ENCODE measurements at regions not wholly inside any gene's neighbourhood (a gene's known extent, or its start where the extent isn't known, plus 50 kb on each side); places are given as distances from the start of the nearest gene placed in this dataset.
A peak's percentile ranks its signal among the peaks of the same experiment; 100 is the strongest.

- Histone ChIP-seq H3K4me2 (no peak overlapping the region), H3K9me3 (ENCODE audit: insufficient read depth, low read depth) (no peaks in the 10 kb centered on the region), H4K20me1 (ENCODE audit: insufficient read depth) (no peaks in the 10 kb centered on the region), H3K27me3 (ENCODE audit: insufficient read depth, low read depth) (peaks cover 25% of the 10 kb centered on the region; the same call in 1 of the 2 replicates), H3K36me3 (ENCODE audit: low read depth) (no peaks in the 10 kb centered on the region), H3K79me2 (ENCODE audit: low read depth) (no peaks in the 10 kb centered on the region), H3F3A (ENCODE audit: insufficient read depth, low read depth) (no peaks in the 10 kb centered on the region), H3K4me3 (no peak overlapping the region), H3K4me1 (replicated peaks; ENCODE audit: insufficient read depth) (no peaks in the 10 kb centered on the region), H3K9me2 (ENCODE audit: insufficient read depth) (no peaks in the 10 kb centered on the region), H2AFZ (no peak overlapping the region), H3K27ac (no peak overlapping the region)
- POLR2A ChIA-PET (ENCODE audit: unreplicated experiment) = no interaction called here
- no peak for DNase-seq
- no TSS peak for BruUV-seq (replicated peaks)
- TF ChIP-seq CTCF (conservative IDR thresholded peaks at IDR 0.05) = no peak
- no peak for TF ChIP-seq EZH2 (IDR thresholded peaks at IDR 0.05; ENCODE audit: low read depth)
- intact Hi-C loops (cut with micrococcal nuclease; ENCODE audit: unreplicated experiment) = no loop called here
- CTCF ChIA-PET = no interaction called here
Observed at GRCh38 chr5:38039091-38039490, 199.2 kb upstream of the GDNF start.

GRCh38 chr5:38036765-38037164 is 196.9 kb upstream of the GDNF start:
- Histone ChIP-seq H3K4me3 (no peak overlapping the region), H3F3A (ENCODE audit: insufficient read depth, low read depth) (no peaks in the 10 kb centered on the region), H3K4me1 (replicated peaks; ENCODE audit: insufficient read depth) (no peaks in the 10 kb centered on the region), H3K36me3 (ENCODE audit: low read depth) (no peaks in the 10 kb centered on the region), H3K27ac (no peak overlapping the region), H3K9me2 (ENCODE audit: insufficient read depth) (no peaks in the 10 kb centered on the region), H3K79me2 (ENCODE audit: low read depth) (no peaks in the 10 kb centered on the region), H3K27me3 (ENCODE audit: insufficient read depth, low read depth) (peaks cover 25% of the 10 kb centered on the region; the same call in 1 of the 2 replicates), H2AFZ (no peak overlapping the region), H3K4me2 (no peak overlapping the region), H4K20me1 (ENCODE audit: insufficient read depth) (no peaks in the 10 kb centered on the region), H3K9me3 (ENCODE audit: insufficient read depth, low read depth) (no peaks in the 10 kb centered on the region)
- BruUV-seq (replicated peaks) = no TSS peak
- POLR2A ChIA-PET (ENCODE audit: unreplicated experiment) = no interaction called here
- intact Hi-C loops (cut with micrococcal nuclease; ENCODE audit: unreplicated experiment) = no loop called here
- peak in 1 of 2 experiments; percentile 12 for DNase-seq
- CTCF ChIA-PET = no interaction called here
- TF ChIP-seq CTCF (conservative IDR thresholded peaks at IDR 0.05) (no peak), EZH2 (IDR thresholded peaks at IDR 0.05; ENCODE audit: low read depth) (no peak)

- H3K4me1 ChIP-seq (replicated peaks; ENCODE audit: insufficient read depth) = no peaks in the 10 kb centered on the region
- no peak overlapping the region for H3K27ac ChIP-seq
- DNase-seq = no peak
- POLR2A ChIA-PET (ENCODE audit: unreplicated experiment) = interaction anchor here (0.5 kb wide), 1 partner anchor 22 kb away, joined by 8 read pairs; no protein-coding TSS in a partner anchor
- no peak overlapping the region for H3K4me2 ChIP-seq
- H3K9me3 ChIP-seq (ENCODE audit: insufficient read depth, low read depth) = no peaks in the 10 kb centered on the region
- BruUV-seq (replicated peaks) = no TSS peak
- H3K27me3 ChIP-seq (ENCODE audit: insufficient read depth, low read depth) = peaks cover 17% of the 10 kb centered on the region; the same call in 1 of the 2 replicates
- CTCF ChIA-PET = no interaction called here
- no peaks in the 10 kb centered on the region for H3F3A ChIP-seq (ENCODE audit: insufficient read depth, low read depth)
- intact Hi-C loops (cut with micrococcal nuclease; ENCODE audit: unreplicated experiment) = no loop called here
- H3K79me2 ChIP-seq (ENCODE audit: low read depth) = no peaks in the 10 kb centered on the region
- H3K9me2 ChIP-seq (ENCODE audit: insufficient read depth) = no peaks in the 10 kb centered on the region
- H4K20me1 ChIP-seq (ENCODE audit: insufficient read depth) = no peaks in the 10 kb centered on the region
- no peak overlapping the region for H2AFZ ChIP-seq
- H3K4me3 ChIP-seq = no peak overlapping the region
- H3K36me3 ChIP-seq (ENCODE audit: low read depth) = no peaks in the 10 kb centered on the region
- TF ChIP-seq EZH2 (IDR thresholded peaks at IDR 0.05; ENCODE audit: low read depth) = no peak
- TF ChIP-seq CTCF (conservative IDR thresholded peaks at IDR 0.05) = no peak
Observed at GRCh38 chr5:38032149-38032548, 192.3 kb upstream of the GDNF start.

Data from PC-9 (cell line).